Left ventricle myocardium superior (tissue), 1 donor: ENCODE measurements at regions not wholly inside any gene's neighbourhood (a gene's known extent, or its start where the extent isn't known, plus 50 kb on each side); places are given as distances from the start of the nearest gene placed in this dataset.
A peak's percentile ranks its signal among the peaks of the same experiment; 100 is the strongest.

Experiments used
- ATAC-seq: fragments of 200-7000 bp; cut with Tn5 transposase; one replicate; pipeline ENCODE4 v1.9.1; 2020; ENCODE audit warnings: mild to moderate bottlenecking, moderate library complexity
- DNase-seq: peaks from one replicate; pipeline ENCODE4 v3.0.0-alpha.2; 2020
- intact Hi-C: fragments of 100-400 bp; cut with micrococcal nuclease; formaldehyde crosslinking; loops from one replicate; pipeline ENCODE4 v1.11.0; 2022
- donor health status: DM: no; HTN: yes; CAD: no; lungs with severe emphysema.

- ATAC-seq (no peak), DNase-seq (no peak)
- intact Hi-C loops, result no loop called here
Measured at GRCh38 chr12:58067610-58068387, 126.4 kb downstream of the ATP23 start.

GRCh38 chr12:58068706-58069105 is 127.3 kb downstream of the ATP23 start:
- no peak for ATAC-seq
- intact Hi-C loops, result no loop called here

GRCh38 chr12:58069268-58069963 is 128.0 kb downstream of the ATP23 start:
- ATAC-seq (no peak), DNase-seq (no peak)
- intact Hi-C loops, result no loop called here

More at GRCh38 chr12:58068706-58069105, 127.3 kb downstream of the ATP23 start:
- DNase-seq, result no peak

GRCh38 chr12:58071994-58072393 is 130.6 kb downstream of the ATP23 start:
- ATAC-seq (no peak), DNase-seq (no peak)
- intact Hi-C loops, result no loop called here

- DNase-seq (no peak), ATAC-seq (no peak)
- intact Hi-C loops, result no loop called here
Measured at GRCh38 chr12:58074259-58074658, 132.9 kb downstream of the ATP23 start.

- intact Hi-C loops, result no loop called here
- ATAC-seq, result no peak
Measured at GRCh38 chr12:58079806-58080205, 138.4 kb downstream of the ATP23 start.

GRCh38 chr12:58081488-58081887 is 140.1 kb downstream of the ATP23 start:
- no peak for ATAC-seq
- DNase-seq, result no peak
- intact Hi-C loops, result no loop called here

More at GRCh38 chr12:58079806-58080205, 138.4 kb downstream of the ATP23 start:
- DNase-seq, result no peak

- DNase-seq (no peak), ATAC-seq (no peak)
- intact Hi-C loops, result no loop called here
Measured at GRCh38 chr12:58082996-58083395, 141.6 kb downstream of the ATP23 start.

- DNase-seq (no peak), ATAC-seq (no peak)
- intact Hi-C loops, result no loop called here
Measured at GRCh38 chr12:58086006-58086405, 144.6 kb downstream of the ATP23 start.

GRCh38 chr12:58086930-58087329 is 145.6 kb downstream of the ATP23 start:
- peak; percentile 80 for ATAC-seq
- DNase-seq, result no peak

GRCh38 chr12:58087423-58088127 is 146.2 kb downstream of the ATP23 start:
- intact Hi-C loops, result no loop called here
- DNase-seq (no peak), ATAC-seq (no peak)

More at GRCh38 chr12:58086930-58087329, 145.6 kb downstream of the ATP23 start:
- intact Hi-C loops, result no loop called here

GRCh38 chr12:58089588-58089987 is 148.2 kb downstream of the ATP23 start:
- ATAC-seq (no peak), DNase-seq (no peak)
- intact Hi-C loops, result no loop called here

GRCh38 chr12:58090685-58091084 is 149.3 kb downstream of the ATP23 start:
- intact Hi-C loops, result no loop called here
- ATAC-seq (no peak), DNase-seq (no peak)

- DNase-seq (no peak), ATAC-seq (no peak)
- intact Hi-C loops, result no loop called here
Measured at GRCh38 chr12:58095002-58095401, 153.6 kb downstream of the ATP23 start.

GRCh38 chr12:58097741-58098140 is 156.4 kb downstream of the ATP23 start:
- DNase-seq (no peak), ATAC-seq (no peak)
- intact Hi-C loops, result no loop called here

GRCh38 chr12:58099476-58099875 is 158.1 kb downstream of the ATP23 start:
- no peak for ATAC-seq
- intact Hi-C loops, result no loop called here
- DNase-seq, result no peak

- intact Hi-C loops, result no loop called here
- ATAC-seq, result peak; percentile 91
- DNase-seq, result no peak
Measured at GRCh38 chr12:58104351-58104755, 163.0 kb downstream of the ATP23 start.

- intact Hi-C loops, result no loop called here
- DNase-seq (no peak), ATAC-seq (peak; percentile 81)
Measured at GRCh38 chr12:58105225-58106119, 164.1 kb downstream of the ATP23 start.

- ATAC-seq (peak; percentile 76), DNase-seq (no peak)
- intact Hi-C loops, result no loop called here
Measured at GRCh38 chr12:58106195-58106594, 164.8 kb downstream of the ATP23 start.
